Natural killer cell (primary cell): ENCODE measurements at regions not wholly inside any gene's neighbourhood (a gene's known extent, or its start where the extent isn't known, plus 50 kb on each side); places are given as distances from the start of the nearest gene placed in this dataset.

ENCODE experiments used
- ATAC-seq, 3 donors: fragments of 150-1000 bp in 2 of 3; fragments of 200-7000 bp in 1 of 3; cut with Tn5 transposase; 1 replicate in 1 of 3; 2 replicates in 2 of 3; pipeline ENCODE4 v1.10.0; 2021; ENCODE audit warnings: mild to moderate bottlenecking in 2 of 3, moderate library complexity in 2 of 3
- DNase-seq, 2 donors: peaks; one replicate each; pipeline versions ENCODE4 v3.0.0 to v3.0.0-alpha.2; 2013 to 2021; ENCODE audit warnings: mixed read lengths in 1 of 2
- H3K27ac ChIP-seq: one replicate; pipeline ENCODE4 v1.5.1; 2013; ENCODE audit warnings: mild to moderate bottlenecking, low read length
- H3K27me3 ChIP-seq: one replicate; pipeline ENCODE4 v1.6.1; 2013; ENCODE audit warnings: low read length; ENCODE audit not compliant: control insufficient read depth, insufficient read depth
- H3K36me3 ChIP-seq: one replicate; pipeline ENCODE4 v1.6.1; 2013; ENCODE audit warnings: low read length; ENCODE audit not compliant: control insufficient read depth, insufficient read depth
- H3K4me1 ChIP-seq: one replicate; pipeline ENCODE4 v1.6.1; 2013; ENCODE audit warnings: low read length; ENCODE audit not compliant: control insufficient read depth, insufficient read depth
- H3K4me3 ChIP-seq: one replicate; pipeline ENCODE4 v1.5.1; 2013; ENCODE audit warnings: low read length
- H3K9me3 ChIP-seq: one replicate; pipeline ENCODE4 v1.6.1; 2013; ENCODE audit warnings: low read length; ENCODE audit not compliant: control insufficient read depth, insufficient read depth
- H3K27ac Mint-ChIP-seq, 2 donors: one replicate each; pipeline ENCODE4 v1.8.0; 2022; ENCODE audit warnings: mild to moderate bottlenecking in 2 of 2, mixed read lengths in 2 of 2, moderate library complexity in 1 of 2
- H3K27me3 Mint-ChIP-seq, 2 donors: one replicate each; pipeline ENCODE4 v1.8.0; 2022; ENCODE audit warnings: low read depth in 2 of 2, mixed read lengths in 2 of 2
- H3K36me3 Mint-ChIP-seq: one replicate; pipeline ENCODE4 v1.8.0; 2022; ENCODE audit warnings: mixed read lengths
- H3K4me1 Mint-ChIP-seq, 2 donors: one replicate each; pipeline ENCODE4 v1.8.0; 2022; ENCODE audit warnings: mixed read lengths in 2 of 2
- H3K4me3 Mint-ChIP-seq: one replicate; pipeline ENCODE4 v1.8.0; 2022; ENCODE audit warnings: mild to moderate bottlenecking, moderate library complexity, mixed read lengths
- H3K9me3 Mint-ChIP-seq, 2 donors: one replicate each; pipeline ENCODE4 v1.8.0; 2022; ENCODE audit warnings: mixed read lengths in 2 of 2
- CTCF ChIP-seq: fragments of 200-600 bp; IDR thresholded peaks from one replicate; pipeline ENCODE4 v1.8.0; 2022; ENCODE audit warnings: antibody characterized with exemption
- WGBS: methylation state at CpG from one replicate; pipeline ENCODE4 v1.1.7; 2013; ENCODE audit warnings: missing lambda C conversion rate; ENCODE audit not compliant: insufficient coverage; 5-methylcytosine and 5-hydroxymethylcytosine counted together
- intact Hi-C: fragments of 100-400 bp; cut with micrococcal nuclease; formaldehyde crosslinking; loops from one replicate; pipeline ENCODE4 v1.14.2; 2022

DNA sequence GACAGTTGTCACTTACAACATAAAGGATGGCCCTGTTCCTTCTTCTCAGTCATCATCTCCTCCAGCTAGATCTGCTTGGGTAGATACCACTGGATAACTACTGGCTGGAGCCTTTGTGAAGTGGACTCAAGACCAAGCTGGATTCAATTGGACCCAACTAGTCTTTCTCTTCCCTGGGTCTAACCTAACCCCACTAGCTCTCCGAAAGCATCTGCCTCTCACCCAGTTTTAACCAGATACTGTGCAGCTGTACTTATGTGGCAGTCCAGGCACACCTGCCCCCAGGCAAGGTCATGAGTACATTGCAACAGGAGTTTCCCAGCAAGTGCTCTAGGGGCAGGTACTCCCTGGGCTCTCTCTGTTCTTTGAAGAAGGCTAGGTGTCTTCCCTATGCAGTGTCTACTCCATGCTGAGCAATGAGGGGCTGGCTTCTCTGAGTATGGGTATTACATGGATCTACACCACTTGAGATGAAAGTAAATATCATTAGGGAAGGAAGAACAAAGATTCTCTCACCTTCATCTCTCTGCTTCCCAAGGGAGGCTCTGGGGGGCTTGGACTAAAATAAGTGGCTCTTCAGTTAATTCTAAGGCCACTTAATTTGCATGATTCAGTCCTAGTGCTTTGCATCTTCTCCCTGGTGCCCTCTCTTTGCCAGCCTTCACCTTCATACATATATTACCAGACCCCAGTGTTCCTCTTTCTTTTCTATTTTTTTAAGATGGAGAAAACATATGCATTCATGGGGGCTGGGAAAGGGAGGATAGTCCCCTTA, 236.1 kb downstream of the NXPE2 start:
- Mint-ChIP-seq H3K36me3 (no peaks in the 10 kb centered on the region), H3K4me1 (no peaks in the 10 kb centered on the region), H3K9me3 (peaks cover 2 to 5% of the 10 kb centered on the region in 2 donors), H3K27me3 (no peaks in the 10 kb centered on the region), H3K27ac (no peak overlapping the region), H3K4me3 (no peak overlapping the region)
- H3K4me1 ChIP-seq: no peaks in the 10 kb centered on the region
- H3K27me3 ChIP-seq: no peaks in the 10 kb centered on the region
- 100% methylated on average over 1 of the region's 1 CpG for WGBS
- H3K36me3 ChIP-seq: no peaks in the 10 kb centered on the region
- no peaks in the 10 kb centered on the region for H3K9me3 ChIP-seq
- no peak overlapping the region for H3K27ac ChIP-seq
- H3K4me3 ChIP-seq: no peak overlapping the region
- TF ChIP-seq CTCF: no peak
- DNase-seq (no peak), ATAC-seq (no peak)
- intact Hi-C loops: no loop called here

- Histone ChIP-seq H3K9me3 (no peaks in the 10 kb centered on the region), H3K4me3 (no peak overlapping the region), H3K36me3 (no peaks in the 10 kb centered on the region), H3K27me3 (no peaks in the 10 kb centered on the region), H3K27ac (no peak overlapping the region), H3K4me1 (no peaks in the 10 kb centered on the region)
- WGBS: 80% methylated on average over 10 of the region's 13 CpGs
- TF ChIP-seq CTCF: no peak
- Mint-ChIP-seq H3K4me1 (no peaks in the 10 kb centered on the region), H3K9me3 (peaks cover 5 to 6% of the 10 kb centered on the region in 2 donors), H3K27me3 (peaks cover 0 to 3% of the 10 kb centered on the region in 2 donors), H3K4me3 (no peak overlapping the region), H3K27ac (no peak overlapping the region), H3K36me3 (no peaks in the 10 kb centered on the region)
- intact Hi-C loops: no loop called here
- ATAC-seq: no peak
- no peak for DNase-seq
Measured at GRCh38 chr11:114915871-114916805, 237.8 kb downstream of the NXPE2 start.

DNA sequence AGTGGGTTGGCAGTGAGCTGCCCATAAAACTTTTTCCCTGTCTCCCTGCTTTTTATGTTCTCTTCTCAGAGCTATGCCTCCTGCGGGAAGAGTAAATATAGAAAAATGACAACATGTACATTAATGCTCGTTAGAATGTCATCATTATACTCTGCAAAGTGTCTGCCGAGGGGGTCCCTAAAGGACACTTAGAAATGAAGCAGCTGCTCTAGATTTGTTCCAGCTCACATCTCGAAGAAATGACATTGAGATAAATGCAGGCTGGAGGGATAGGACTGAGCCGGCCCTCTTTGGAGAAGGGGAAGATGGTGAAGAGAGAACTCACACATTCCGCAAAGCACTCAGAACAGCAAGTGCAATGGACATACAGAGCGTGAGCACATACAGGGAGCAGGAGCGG, 240.0 kb downstream of the NXPE2 start:
- H3K36me3 Mint-ChIP-seq: no peaks in the 10 kb centered on the region

More for the DNA sequence above, 240.0 kb downstream of the NXPE2 start:
- no peak for DNase-seq
- no peaks in the 10 kb centered on the region for H3K27me3 ChIP-seq
- H3K27ac ChIP-seq: no peak overlapping the region
- no peaks in the 10 kb centered on the region for H3K9me3 ChIP-seq
- no peaks in the 10 kb centered on the region for H3K4me1 Mint-ChIP-seq
- peaks cover 5 to 6% of the 10 kb centered on the region in 2 donors for H3K9me3 Mint-ChIP-seq
- no peak overlapping the region for H3K4me3 Mint-ChIP-seq
- no peak for TF ChIP-seq CTCF
- ATAC-seq: no peak
- no peak overlapping the region for H3K27ac Mint-ChIP-seq
- 84% methylated on average over 8 of the region's 8 CpGs for WGBS
- intact Hi-C loops: no loop called here
- no peaks in the 10 kb centered on the region for H3K4me1 ChIP-seq
- no peaks in the 10 kb centered on the region for H3K36me3 ChIP-seq
- H3K27me3 Mint-ChIP-seq: peaks cover 0 to 7% of the 10 kb centered on the region in 2 donors
- no peak overlapping the region for H3K4me3 ChIP-seq
